Upper lobe of right lung (tissue), 1 donor: ENCODE measurements at regions not wholly inside any gene's neighbourhood (a gene's known extent, or its start where the extent isn't known, plus 50 kb on each side); places are given as distances from the start of the nearest gene placed in this dataset.

ENCODE experiments used
- ATAC-seq: fragments of 200-7000 bp; cut with Tn5 transposase; one replicate; pipeline ENCODE4 v1.9.1; 2020; ENCODE audit warnings: mild to moderate bottlenecking, moderate library complexity
- DNase-seq: peaks from one replicate; pipeline ENCODE4 v3.0.0-alpha.2; 2020
- H3K27ac ChIP-seq: fragments of 200-600 bp; one replicate; pipeline ENCODE4 v1.8.0; 2022
- H3K27me3 ChIP-seq: fragments of 200-600 bp; one replicate; pipeline ENCODE4 v1.8.0; 2022; ENCODE audit warnings: mild to moderate bottlenecking
- H3K36me3 ChIP-seq: fragments of 200-600 bp; one replicate; pipeline ENCODE4 v1.8.0; 2022
- H3K4me1 ChIP-seq: fragments of 200-600 bp; one replicate; pipeline ENCODE4 v1.8.0; 2022
- H3K4me3 ChIP-seq: fragments of 200-600 bp; one replicate; pipeline ENCODE4 v1.8.0; 2022; ENCODE audit warnings: mild to moderate bottlenecking
- H3K9me3 ChIP-seq: fragments of 200-600 bp; one replicate; pipeline ENCODE4 v1.8.0; 2022
- intact Hi-C: fragments of 100-400 bp; cut with DNase I; formaldehyde crosslinking; loops from one replicate; pipeline ENCODE4 v1.11.0; 2022
- TF ChIP-seq, protein P1 (sequence below): fragments of 200-600 bp; IDR thresholded peaks from one replicate; pipeline ENCODE4 v1.8.0; 2022; ENCODE audit warnings: antibody characterized with exemption
- donor health status: DM: no; HTN: yes; CAD: no; lungs with severe emphysema.

DNA sequence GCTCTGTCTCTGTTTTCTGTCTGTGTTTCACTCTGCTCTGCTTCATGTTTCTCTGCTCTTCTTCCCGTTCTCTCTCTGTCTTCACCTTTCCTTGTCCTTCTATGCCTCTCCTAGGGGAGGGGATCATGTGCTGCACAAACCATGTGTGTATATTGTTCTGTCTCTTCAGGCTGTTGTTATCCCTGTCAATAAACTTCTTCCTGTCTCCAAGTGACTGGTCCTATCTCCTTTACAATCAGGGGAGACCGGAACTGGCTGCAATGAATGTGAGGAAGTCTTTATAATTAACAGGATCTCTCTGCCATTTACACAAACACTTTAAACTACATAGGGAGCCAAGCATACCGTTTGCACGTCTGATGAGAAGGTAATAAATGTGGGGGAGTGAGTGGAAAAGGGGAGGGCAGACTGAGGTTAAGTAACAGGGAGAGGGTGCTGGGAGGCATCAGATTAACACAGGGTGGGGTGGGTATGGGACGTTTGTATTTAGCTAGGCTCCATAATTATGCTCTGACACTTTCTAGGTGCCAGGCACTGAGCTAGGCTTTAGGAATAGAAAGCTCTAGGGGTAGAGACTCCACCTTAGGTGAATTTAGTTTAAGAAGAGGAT lies 626.1 kb downstream of the DHX35 start:
- Histone ChIP-seq H3K9me3 (no peaks in the 10 kb centered on the region), H3K27ac (no peak overlapping the region), H3K4me1 (no peaks in the 10 kb centered on the region), H3K36me3 (no peaks in the 10 kb centered on the region), H3K27me3 (no peaks in the 10 kb centered on the region), H3K4me3 (no peak overlapping the region)
- intact Hi-C loops = no loop called here
- ATAC-seq (peak; percentile 65), DNase-seq (no peak)
- TF ChIP-seq, protein P1, sequence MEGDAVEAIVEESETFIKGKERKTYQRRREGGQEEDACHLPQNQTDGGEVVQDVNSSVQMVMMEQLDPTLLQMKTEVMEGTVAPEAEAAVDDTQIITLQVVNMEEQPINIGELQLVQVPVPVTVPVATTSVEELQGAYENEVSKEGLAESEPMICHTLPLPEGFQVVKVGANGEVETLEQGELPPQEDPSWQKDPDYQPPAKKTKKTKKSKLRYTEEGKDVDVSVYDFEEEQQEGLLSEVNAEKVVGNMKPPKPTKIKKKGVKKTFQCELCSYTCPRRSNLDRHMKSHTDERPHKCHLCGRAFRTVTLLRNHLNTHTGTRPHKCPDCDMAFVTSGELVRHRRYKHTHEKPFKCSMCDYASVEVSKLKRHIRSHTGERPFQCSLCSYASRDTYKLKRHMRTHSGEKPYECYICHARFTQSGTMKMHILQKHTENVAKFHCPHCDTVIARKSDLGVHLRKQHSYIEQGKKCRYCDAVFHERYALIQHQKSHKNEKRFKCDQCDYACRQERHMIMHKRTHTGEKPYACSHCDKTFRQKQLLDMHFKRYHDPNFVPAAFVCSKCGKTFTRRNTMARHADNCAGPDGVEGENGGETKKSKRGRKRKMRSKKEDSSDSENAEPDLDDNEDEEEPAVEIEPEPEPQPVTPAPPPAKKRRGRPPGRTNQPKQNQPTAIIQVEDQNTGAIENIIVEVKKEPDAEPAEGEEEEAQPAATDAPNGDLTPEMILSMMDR = no peak

DNA sequence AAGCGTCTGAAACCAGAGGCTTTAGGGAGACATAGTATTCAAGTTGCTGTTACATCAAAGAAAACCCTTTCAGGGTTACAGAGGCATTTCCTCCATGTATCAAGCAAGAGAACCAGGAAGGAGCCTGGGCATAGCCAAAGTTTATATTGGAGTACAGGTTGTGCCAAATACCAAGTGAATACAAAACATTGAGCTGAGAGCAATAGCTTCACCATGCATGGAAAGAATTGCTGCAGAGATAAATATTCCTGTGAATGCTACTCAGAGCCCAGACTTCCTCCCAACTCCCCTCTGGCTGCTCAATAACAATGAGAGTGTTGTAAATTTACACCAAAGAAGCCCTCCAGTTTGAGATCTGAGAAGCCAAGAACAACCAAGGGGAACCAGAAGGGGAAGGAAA lies 618.9 kb downstream of the DHX35 start:
- DNase-seq (no peak), ATAC-seq (no peak)
- H3K27me3 ChIP-seq = no peaks in the 10 kb centered on the region
- intact Hi-C loops = no loop called here
- H3K9me3 ChIP-seq = no peaks in the 10 kb centered on the region
- no peaks in the 10 kb centered on the region for H3K4me1 ChIP-seq
- H3K27ac ChIP-seq = no peak overlapping the region
- TF ChIP-seq, protein P1 = no peak
- no peaks in the 10 kb centered on the region for H3K36me3 ChIP-seq
- H3K4me3 ChIP-seq = no peak overlapping the region

DNA sequence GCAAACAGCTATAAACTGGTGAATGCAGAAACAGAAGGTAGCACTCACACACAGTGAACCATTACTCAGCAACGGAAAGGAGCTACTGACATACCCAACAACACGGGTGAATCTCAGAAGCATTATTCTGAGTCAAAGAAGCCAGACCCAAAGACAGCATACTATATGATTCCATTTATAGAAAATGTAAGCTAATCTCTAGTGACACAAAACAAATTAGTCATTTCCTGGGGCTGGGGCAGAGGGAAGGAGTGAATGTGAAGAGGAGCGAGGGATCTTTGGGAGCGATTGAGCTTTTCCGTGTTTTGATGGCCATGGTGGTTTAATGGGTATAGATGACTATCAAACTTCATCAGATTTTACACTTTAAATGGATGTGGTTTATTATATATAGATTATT lies 614.6 kb downstream of the DHX35 start:
- no peaks in the 10 kb centered on the region for H3K4me1 ChIP-seq
- H3K4me3 ChIP-seq = no peak overlapping the region
- intact Hi-C loops = no loop called here
- H3K27ac ChIP-seq = no peak overlapping the region
- no peaks in the 10 kb centered on the region for H3K9me3 ChIP-seq
- ATAC-seq (no peak), DNase-seq (no peak)
- TF ChIP-seq, protein P1 = no peak
- no peaks in the 10 kb centered on the region for H3K36me3 ChIP-seq
- H3K27me3 ChIP-seq = peaks cover under 1% of the 10 kb centered on the region

DNA sequence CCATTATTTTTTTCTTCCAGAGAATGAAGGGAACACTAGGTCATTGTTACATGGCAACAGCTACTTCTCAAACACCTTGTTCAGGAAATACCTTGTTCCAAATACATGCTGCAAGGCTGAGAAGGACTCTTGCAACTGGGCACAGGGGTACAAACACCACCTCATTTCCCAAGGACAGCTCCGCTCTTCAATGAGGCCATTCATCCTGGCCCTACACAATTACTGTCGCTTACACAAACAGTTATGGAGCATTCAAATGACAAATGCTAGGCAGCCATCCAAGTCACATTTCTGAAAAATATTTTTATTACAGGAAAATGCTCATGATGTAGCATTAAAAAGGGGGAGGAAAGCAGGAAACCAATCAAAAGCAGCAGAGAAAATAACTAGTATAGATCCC lies 611.9 kb downstream of the DHX35 start:
- peaks cover 3% of the 10 kb centered on the region for H3K27me3 ChIP-seq
- TF ChIP-seq, protein P1 = no peak
- H3K9me3 ChIP-seq = no peaks in the 10 kb centered on the region
- intact Hi-C loops = no loop called here
- no peak overlapping the region for H3K4me3 ChIP-seq
- H3K36me3 ChIP-seq = no peaks in the 10 kb centered on the region
- DNase-seq = no peak
- no peak overlapping the region for H3K27ac ChIP-seq
- no peak for ATAC-seq
- no peaks in the 10 kb centered on the region for H3K4me1 ChIP-seq

DNA sequence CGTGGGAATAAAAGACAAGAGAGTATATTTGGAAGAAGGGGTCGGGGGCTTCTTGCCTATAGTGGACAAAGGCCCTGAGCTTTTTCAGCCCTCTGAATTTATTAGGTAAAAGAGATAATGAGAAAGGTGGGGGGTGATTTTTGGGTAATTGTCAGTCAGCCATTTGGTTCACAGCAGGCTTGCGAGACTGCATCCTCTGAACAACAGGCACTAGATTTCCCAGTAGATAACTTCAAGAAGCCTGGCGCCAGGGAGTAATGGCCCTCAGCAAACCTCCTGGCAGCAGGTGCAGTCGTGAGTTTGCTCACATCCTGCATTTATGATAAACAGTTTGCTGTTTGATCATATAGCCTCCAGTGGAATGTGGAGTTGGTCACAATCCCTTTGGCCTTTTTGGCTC lies 609.0 kb downstream of the DHX35 start:
- DNase-seq (no peak), ATAC-seq (no peak)
- Histone ChIP-seq H3K4me3 (no peak overlapping the region), H3K36me3 (no peaks in the 10 kb centered on the region), H3K27me3 (peaks cover 3% of the 10 kb centered on the region), H3K9me3 (no peaks in the 10 kb centered on the region), H3K4me1 (no peaks in the 10 kb centered on the region), H3K27ac (no peak overlapping the region)
- intact Hi-C loops = no loop called here
- TF ChIP-seq, protein P1 = no peak

DNA sequence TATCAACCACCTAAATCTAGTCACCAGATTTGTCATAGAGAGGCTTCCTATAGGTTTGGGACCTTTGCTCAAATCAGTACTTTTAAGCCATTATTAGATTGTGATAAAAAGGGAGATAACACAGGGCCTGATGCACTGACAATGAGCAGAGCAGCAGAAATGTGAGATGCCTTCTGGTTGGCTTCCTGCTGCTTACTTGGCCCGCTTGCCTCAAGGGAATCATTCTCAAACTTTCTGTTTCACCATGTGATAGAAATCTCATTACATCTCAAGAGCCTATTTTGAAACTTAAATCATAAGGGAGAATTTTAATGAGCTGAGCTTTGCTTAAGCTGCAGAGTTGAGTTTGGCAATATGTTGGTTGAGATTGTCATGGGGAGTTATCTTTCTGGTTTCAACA lies 606.0 kb downstream of the DHX35 start:
- Histone ChIP-seq H3K27ac (no peak overlapping the region), H3K27me3 (peaks cover 3% of the 10 kb centered on the region), H3K4me3 (no peak overlapping the region), H3K4me1 (no peaks in the 10 kb centered on the region), H3K9me3 (no peaks in the 10 kb centered on the region), H3K36me3 (no peaks in the 10 kb centered on the region)
- no peak for ATAC-seq
- intact Hi-C loops = no loop called here
- TF ChIP-seq, protein P1 = no peak
- DNase-seq = no peak
